ENCODE measurements at regions not wholly inside any gene's neighbourhood (a gene's known extent, or its start where the extent isn't known, plus 50 kb on each side); places are given as distances from the start of the nearest gene placed in this dataset.

DNA sequence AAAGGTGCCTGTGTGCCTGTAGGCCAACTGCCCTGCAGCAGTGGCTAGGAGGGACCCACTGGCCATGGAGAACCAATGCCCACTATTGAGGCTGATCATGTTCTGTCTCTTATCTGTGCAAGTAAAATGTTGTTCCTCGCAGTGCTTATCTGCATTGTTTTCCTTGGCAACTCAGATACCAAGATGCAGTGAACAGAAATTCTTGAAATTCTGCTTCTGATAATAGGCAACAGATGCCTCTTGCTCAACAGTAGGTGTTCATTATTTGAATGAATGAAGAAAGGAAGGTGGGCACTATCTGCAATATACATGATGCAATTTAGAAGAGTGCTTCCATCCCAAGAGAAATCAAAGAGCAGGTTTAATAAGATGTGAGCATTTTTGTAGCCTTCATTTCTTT is 232.2 kb downstream of the NUAK1 start:
- no peaks in the 10 kb centered on the region for H3K27me3 Mint-ChIP-seq
- H3K27ac Mint-ChIP-seq = no peak overlapping the region
- no peaks in the 10 kb centered on the region for H3K36me3 Mint-ChIP-seq (ENCODE audit: low read depth)
- H3K4me1 Mint-ChIP-seq (ENCODE audit: low read depth) = no peaks in the 10 kb centered on the region
- no peak overlapping the region for H3K4me3 Mint-ChIP-seq
- peaks cover 3% of the 10 kb centered on the region for H3K9me3 Mint-ChIP-seq

DNA sequence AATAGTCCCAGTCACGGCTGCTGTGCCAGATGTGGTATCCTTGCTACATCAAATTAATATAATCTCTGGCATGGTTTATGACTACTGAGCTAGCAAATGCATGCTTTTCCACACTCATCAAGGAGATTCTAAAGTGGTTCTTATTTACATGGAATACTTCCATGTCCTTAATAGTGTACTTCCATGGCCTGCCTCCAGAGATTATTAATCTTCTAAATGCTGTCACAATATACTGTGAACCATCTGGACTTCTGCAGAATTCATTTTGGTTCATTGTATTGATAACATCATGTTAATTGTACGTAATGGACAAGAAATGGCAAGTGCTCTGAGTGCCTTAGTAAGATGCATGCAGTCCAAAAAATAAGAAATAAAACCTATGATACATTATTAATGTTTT is 230.8 kb downstream of the NUAK1 start:
- H3K36me3 Mint-ChIP-seq (ENCODE audit: low read depth) = no peaks in the 10 kb centered on the region
- no peak overlapping the region for H3K4me3 Mint-ChIP-seq
- peaks cover 7% of the 10 kb centered on the region for H3K9me3 Mint-ChIP-seq
- no peak overlapping the region for H3K27ac Mint-ChIP-seq
- no peaks in the 10 kb centered on the region for H3K27me3 Mint-ChIP-seq
- H3K4me1 Mint-ChIP-seq (ENCODE audit: low read depth) = no peaks in the 10 kb centered on the region

DNA sequence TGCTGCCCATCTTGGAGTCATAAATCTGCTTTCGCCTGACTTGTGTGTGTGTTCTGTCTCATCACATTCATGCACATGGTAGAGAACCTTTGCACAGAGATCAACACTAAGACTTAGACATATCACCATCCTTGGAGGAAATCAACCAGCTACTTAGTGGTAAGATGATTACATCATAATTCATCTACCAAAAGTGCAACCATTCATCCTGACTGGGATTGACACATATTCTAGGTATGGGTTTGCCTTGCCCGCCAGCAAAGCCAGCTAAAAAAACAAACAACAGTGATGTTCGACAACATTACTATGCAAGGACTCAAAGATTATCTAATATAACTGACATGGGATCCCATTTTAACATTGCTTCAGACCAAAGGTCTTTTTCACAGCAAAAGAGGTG is 228.7 kb downstream of the NUAK1 start:
- H3K4me3 Mint-ChIP-seq = no peak overlapping the region
- no peaks in the 10 kb centered on the region for H3K36me3 Mint-ChIP-seq (ENCODE audit: low read depth)
- H3K27me3 Mint-ChIP-seq = peaks cover 3% of the 10 kb centered on the region
- peaks cover 14% of the 10 kb centered on the region for H3K9me3 Mint-ChIP-seq
- H3K27ac Mint-ChIP-seq = no peak overlapping the region
- H3K4me1 Mint-ChIP-seq (ENCODE audit: low read depth) = no peaks in the 10 kb centered on the region

DNA sequence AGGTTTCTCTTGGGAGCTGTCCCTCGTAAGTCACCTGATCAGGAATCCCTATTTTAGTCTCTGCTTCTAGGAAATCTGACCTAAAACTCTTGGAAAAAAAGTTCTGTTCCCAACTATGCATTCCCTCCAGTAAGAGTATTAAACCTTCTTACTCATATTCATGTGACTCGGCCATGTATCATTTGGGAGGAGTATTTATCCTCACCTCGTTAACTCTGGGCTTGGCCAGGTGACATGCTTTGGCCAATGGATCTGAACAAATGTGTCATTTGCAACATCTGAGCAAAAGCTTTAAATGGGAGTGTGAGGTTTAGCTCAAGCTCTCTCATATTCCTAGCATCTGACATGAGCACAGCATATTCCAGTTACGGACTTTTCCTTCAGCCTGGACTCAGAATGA is 226.8 kb downstream of the NUAK1 start:
- H3K27ac Mint-ChIP-seq = no peak overlapping the region
- no peak overlapping the region for H3K4me3 Mint-ChIP-seq
- H3K9me3 Mint-ChIP-seq = peaks cover 14% of the 10 kb centered on the region
- peaks cover 3% of the 10 kb centered on the region for H3K27me3 Mint-ChIP-seq
- H3K36me3 Mint-ChIP-seq (ENCODE audit: low read depth) = no peaks in the 10 kb centered on the region
- no peaks in the 10 kb centered on the region for H3K4me1 Mint-ChIP-seq (ENCODE audit: low read depth)

DNA sequence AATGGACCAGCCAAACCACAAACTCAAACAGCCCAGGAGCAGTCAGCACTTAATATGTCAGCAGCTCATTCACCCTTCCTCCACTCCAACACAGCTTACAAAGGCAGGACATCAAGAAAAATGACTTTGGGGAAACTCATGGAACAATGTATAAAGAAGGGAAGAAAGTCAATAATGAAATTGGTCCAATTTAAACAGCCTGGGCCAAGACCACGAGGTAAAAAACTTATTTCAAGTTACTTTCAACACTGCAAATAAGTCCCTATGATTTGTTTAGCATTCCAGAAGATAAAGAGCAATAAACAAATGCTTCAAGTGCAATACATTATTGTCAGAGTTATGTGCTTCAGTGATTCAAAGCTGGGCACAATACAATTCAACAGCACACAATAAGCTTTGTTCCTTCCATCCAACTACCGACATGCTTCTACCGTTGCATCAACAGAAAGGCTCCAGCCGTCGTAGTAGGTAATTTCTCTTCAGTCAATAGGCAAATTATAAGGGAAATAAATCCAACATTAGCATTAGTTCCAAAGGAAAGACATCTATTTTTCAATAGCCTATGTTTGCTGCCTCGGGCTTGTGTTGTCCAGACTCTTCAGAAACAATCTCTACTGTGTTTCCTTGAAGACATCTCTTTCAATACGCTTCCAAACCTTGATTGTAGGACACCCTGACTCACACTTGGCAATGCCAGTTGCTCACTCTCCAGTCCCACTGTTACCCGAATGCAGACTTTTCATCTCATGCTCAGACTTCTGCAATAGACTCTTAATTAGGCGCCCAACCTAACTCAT is 225.7 kb downstream of the NUAK1 start:
- Mint-ChIP-seq H3K4me3 (no peak overlapping the region), H3K36me3 (ENCODE audit: low read depth) (no peaks in the 10 kb centered on the region), H3K9me3 (peaks cover 14% of the 10 kb centered on the region), H3K27me3 (peaks cover 7% of the 10 kb centered on the region), H3K4me1 (ENCODE audit: low read depth) (no peaks in the 10 kb centered on the region), H3K27ac (no peak overlapping the region)

DNA sequence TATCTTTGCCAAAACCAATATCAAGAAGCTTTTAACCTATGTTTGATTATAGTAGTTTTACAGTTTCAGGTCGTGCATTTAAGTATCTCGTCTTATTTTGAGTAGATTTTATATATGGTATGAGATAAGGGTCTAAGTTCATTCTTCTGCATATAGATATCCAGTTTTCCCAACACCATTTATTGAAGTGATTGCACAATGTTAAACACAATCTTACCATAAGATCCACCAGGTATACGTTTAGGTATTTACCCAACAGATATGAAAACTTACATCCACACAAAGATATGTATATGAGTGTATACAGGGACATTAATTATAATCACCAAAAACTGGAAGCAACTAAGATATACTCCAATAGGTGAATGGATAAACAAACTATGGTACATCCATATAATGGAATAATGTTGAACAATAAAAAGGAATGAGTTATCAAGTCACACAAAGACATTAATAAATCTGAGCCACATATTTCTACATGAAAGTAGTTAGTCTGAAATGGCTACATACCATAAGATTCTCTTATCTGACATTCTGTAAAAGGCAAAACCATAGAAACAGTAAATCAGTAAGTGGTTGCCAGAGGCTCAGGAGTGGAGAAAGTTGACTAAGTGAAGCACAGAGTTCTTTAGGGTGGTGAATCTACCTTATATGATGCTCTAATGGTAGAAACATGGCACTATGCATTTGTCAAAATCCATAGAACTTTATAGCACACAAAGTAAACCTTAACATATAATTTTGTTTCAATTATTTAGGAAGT is 222.6 kb downstream of the NUAK1 start:
- no peaks in the 10 kb centered on the region for H3K4me1 Mint-ChIP-seq (ENCODE audit: low read depth)
- no peak overlapping the region for H3K4me3 Mint-ChIP-seq
- no peaks in the 10 kb centered on the region for H3K36me3 Mint-ChIP-seq (ENCODE audit: low read depth)

DNA sequence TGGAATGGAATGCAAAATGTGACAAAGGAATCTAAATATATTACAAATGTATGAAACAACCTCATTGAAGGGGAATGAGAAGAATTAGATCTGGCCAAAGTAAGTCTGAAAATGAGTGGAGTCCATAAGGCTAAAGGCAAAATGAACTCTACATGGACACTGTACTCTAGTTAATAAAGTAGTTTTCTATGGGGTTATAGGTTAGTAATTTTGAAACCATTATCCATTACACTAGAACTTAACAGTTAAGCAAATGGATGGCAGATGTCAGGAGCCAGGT is 222.1 kb downstream of the NUAK1 start:
- H3K9me3 Mint-ChIP-seq = peaks cover 11% of the 10 kb centered on the region
- H3K4me1 Mint-ChIP-seq (ENCODE audit: low read depth) = no peaks in the 10 kb centered on the region

More for the DNA sequence above, 222.6 kb downstream of the NUAK1 start:
- no peak overlapping the region for H3K27ac Mint-ChIP-seq
- H3K9me3 Mint-ChIP-seq = peaks cover 11% of the 10 kb centered on the region
- peaks cover 7% of the 10 kb centered on the region for H3K27me3 Mint-ChIP-seq

DNA sequence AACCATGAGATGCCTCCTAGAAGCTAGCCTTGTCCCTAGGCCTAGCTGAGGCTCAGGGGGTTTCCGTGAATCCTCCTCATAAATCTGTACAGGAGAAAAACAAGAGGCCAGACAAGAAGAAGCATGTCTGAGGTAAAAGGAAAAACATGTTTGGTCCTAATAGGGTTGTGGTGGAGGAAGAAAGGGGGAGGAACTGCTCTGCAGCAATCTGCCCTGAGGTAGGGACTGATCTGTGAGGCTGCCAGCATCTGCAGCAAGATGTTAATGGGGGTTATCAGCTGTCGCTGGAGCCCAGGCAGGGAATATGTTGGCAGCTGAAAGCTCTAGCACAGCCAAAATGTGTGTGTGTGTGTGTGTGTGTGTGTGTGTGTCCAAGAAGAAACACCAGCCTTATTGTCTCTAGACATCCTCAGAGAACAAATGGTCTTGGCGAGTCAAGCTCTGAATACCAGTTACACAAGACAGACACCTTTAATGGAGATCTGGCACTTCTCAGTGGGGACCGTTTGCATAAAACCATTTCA is 218.5 kb downstream of the NUAK1 start:
- Mint-ChIP-seq H3K4me3 (no peak overlapping the region), H3K27ac (no peak overlapping the region), H3K4me1 (ENCODE audit: low read depth) (no peaks in the 10 kb centered on the region)

More for the DNA sequence above, 222.1 kb downstream of the NUAK1 start:
- H3K27me3 Mint-ChIP-seq = peaks cover 7% of the 10 kb centered on the region
- H3K4me3 Mint-ChIP-seq = no peak overlapping the region
- H3K36me3 Mint-ChIP-seq (ENCODE audit: low read depth) = no peaks in the 10 kb centered on the region
- no peak overlapping the region for H3K27ac Mint-ChIP-seq

GRCh38 chr12:105921055-105921454 is 217.7 kb downstream of the NUAK1 start:
- no peaks in the 10 kb centered on the region for H3K4me1 Mint-ChIP-seq (ENCODE audit: low read depth)
- no peak overlapping the region for H3K4me3 Mint-ChIP-seq
- no peaks in the 10 kb centered on the region for H3K9me3 Mint-ChIP-seq
- H3K36me3 Mint-ChIP-seq (ENCODE audit: low read depth) = no peaks in the 10 kb centered on the region
- H3K27ac Mint-ChIP-seq = no peak overlapping the region
- peaks cover 4% of the 10 kb centered on the region for H3K27me3 Mint-ChIP-seq

More for the DNA sequence above, 218.5 kb downstream of the NUAK1 start:
- no peaks in the 10 kb centered on the region for H3K36me3 Mint-ChIP-seq (ENCODE audit: low read depth)
- H3K9me3 Mint-ChIP-seq = no peaks in the 10 kb centered on the region
- peaks cover 4% of the 10 kb centered on the region for H3K27me3 Mint-ChIP-seq

DNA sequence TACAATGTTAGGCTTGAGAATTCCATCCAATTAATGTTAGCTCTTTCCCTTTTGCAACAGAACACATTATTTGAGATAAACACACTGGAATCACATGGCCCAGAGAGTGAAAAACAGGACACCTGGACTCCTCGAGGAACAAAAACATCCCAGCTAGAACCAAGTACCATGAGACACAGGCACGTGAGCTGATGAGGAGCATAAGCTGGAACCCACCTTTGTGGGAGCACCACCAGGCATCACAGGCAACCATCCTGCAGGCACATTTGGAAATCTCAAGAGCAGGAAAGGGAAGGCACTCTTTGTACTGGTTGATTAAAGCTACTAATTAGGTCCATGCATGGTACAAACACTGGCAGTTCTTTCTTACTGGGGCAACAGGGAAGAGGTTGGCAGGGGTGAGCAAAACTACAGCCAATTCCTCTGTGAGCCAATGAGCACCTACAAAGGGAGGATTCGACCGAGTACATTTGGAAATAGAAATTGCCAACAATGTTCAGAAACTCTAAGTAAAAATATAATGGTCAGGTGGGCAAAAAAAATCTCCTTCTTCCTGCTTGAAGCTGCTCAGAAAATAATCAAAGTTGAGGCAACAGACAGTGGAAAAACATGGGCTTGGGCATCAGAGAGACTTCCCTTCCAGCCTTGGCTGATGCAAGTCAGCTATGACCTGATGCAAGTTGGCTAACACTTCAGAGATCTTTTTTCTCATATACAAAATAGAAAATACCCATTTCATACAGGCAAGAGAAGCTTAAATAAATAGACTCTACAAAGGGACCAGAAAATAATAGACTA is 216.7 kb downstream of the NUAK1 start:
- Mint-ChIP-seq H3K27me3 (peaks cover 4% of the 10 kb centered on the region), H3K9me3 (no peaks in the 10 kb centered on the region), H3K27ac (no peak overlapping the region), H3K4me1 (ENCODE audit: low read depth) (no peaks in the 10 kb centered on the region), H3K4me3 (no peak overlapping the region), H3K36me3 (ENCODE audit: low read depth) (no peaks in the 10 kb centered on the region)

- H3K27ac Mint-ChIP-seq = no peak overlapping the region
- no peaks in the 10 kb centered on the region for H3K36me3 Mint-ChIP-seq (ENCODE audit: low read depth)
- H3K4me3 Mint-ChIP-seq = no peak overlapping the region
- no peaks in the 10 kb centered on the region for H3K27me3 Mint-ChIP-seq
- H3K9me3 Mint-ChIP-seq = peaks cover under 1% of the 10 kb centered on the region
- H3K4me1 Mint-ChIP-seq (ENCODE audit: low read depth) = no peaks in the 10 kb centered on the region
These were observed 216.1 kb downstream of the NUAK1 start for GRCh38 chr12:105922670-105923102.

DNA sequence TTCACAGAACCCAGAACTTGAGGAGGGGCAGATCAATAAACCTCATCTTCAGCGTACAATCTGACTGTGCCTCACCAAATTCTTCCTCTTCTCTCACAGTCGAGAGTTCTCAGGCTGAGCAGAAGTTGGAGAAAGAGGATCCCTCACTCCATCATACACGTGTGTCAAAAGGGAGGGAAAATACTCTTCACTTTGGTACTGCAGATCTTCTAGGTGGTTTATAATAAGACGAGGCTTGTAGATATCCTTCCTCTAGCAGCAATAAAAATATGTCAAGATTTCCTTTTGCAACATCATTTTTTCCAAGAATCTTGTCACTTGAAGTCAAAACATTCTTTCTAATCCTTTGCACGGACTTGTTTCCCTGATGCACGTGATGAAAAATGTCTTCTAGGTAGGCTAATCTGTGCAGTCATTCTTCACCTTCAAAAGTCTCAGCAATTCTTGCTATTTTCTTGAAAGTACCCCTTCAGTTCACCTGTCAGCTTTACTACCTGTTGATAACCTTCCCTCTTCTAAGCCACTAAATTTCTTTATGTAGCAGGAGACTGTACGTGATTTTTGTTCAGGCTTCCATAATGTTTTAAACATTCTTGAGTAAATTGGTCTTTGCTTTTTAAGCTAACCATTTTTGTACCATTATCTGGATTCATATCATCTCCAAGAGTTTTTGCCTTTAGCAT is 214.1 kb downstream of the NUAK1 start:
- Mint-ChIP-seq H3K4me3 (no peak overlapping the region), H3K36me3 (ENCODE audit: low read depth) (no peaks in the 10 kb centered on the region), H3K27me3 (no peaks in the 10 kb centered on the region), H3K9me3 (peaks cover 4% of the 10 kb centered on the region), H3K4me1 (ENCODE audit: low read depth) (no peaks in the 10 kb centered on the region), H3K27ac (no peak overlapping the region)

GRCh38 chr12:105927564-105927963 is 211.2 kb downstream of the NUAK1 start:
- Mint-ChIP-seq H3K36me3 (ENCODE audit: low read depth) (no peaks in the 10 kb centered on the region), H3K9me3 (peaks cover 4% of the 10 kb centered on the region), H3K4me1 (ENCODE audit: low read depth) (no peaks in the 10 kb centered on the region), H3K27ac (no peak overlapping the region), H3K4me3 (no peak overlapping the region), H3K27me3 (no peaks in the 10 kb centered on the region)

DNA sequence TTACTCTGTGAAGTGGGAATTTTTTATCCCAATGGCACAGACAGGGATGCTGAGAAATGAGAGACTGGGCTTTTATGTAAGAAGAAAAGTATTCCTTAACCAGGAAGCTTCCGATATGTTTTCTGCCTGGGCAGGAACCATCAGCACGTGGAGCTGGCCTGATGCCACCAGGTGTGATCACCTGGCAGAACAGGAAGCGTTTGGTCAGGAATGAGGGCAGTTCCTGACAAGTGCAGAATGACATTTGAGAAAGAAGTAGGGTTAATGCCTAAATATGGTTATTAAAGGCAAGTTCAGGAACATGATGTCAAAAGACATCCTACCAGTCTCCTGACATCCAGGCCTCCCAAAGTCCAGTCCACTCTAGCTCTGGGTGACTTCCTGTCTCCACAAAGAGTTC is 210.3 kb downstream of the NUAK1 start:
- no peaks in the 10 kb centered on the region for H3K36me3 Mint-ChIP-seq (ENCODE audit: low read depth)

More for the DNA sequence above, 210.3 kb downstream of the NUAK1 start:
- Mint-ChIP-seq H3K4me1 (ENCODE audit: low read depth) (no peaks in the 10 kb centered on the region), H3K27ac (no peak overlapping the region), H3K9me3 (peaks cover 4% of the 10 kb centered on the region), H3K27me3 (no peaks in the 10 kb centered on the region), H3K4me3 (no peak overlapping the region)
